PC-3 (cell line): ENCODE measurements at regions not wholly inside any gene's neighbourhood (a gene's known extent, or its start where the extent isn't known, plus 50 kb on each side); places are given as distances from the start of the nearest gene placed in this dataset.

Experiments used
- ATAC-seq: fragments of 200-7000 bp; cut with Tn5 transposase; 2 replicates; pipeline ENCODE4 v1.9.1; 2020; ENCODE audit warnings: mild to moderate bottlenecking, moderate library complexity
- BruUV-seq: library from RNA; stranded (reverse); fragments of 400-500 nt; replicated peaks from 2 replicates; lab custom pipeline; 2021; lab: Mats Ljungman, UMichigan
- CTCF ChIA-PET: fragments of 300-600 bp; sonication (Branson Sonifier 250); formaldehyde crosslinking; loops from one replicate; lab custom pipeline; 2022; ENCODE audit warnings: antibody characterized with exemption; lab: Charles Lee
- POLR2A ChIA-PET: fragments of 300-600 bp; sonication (Branson Sonifier 250); formaldehyde crosslinking; loops from one replicate; lab custom pipeline; 2022; ENCODE audit warnings: antibody characterized with exemption; ENCODE audit not compliant: unreplicated experiment; lab: Charles Lee
- DNase-seq: peaks from one replicate; pipeline ENCODE4 v3.0.0-alpha.2; 2015
- H2AFZ ChIP-seq: fragments of 300-600 bp; sonication (generic); 2 replicates; pipeline ENCODE4 v1.6.0; 2016; ENCODE audit warnings: antibody characterized with exemption, low read length
- H3F3A ChIP-seq: fragments of 300-600 bp; sonication (generic); one replicate; pipeline ENCODE4 v1.6.0; 2017; ENCODE audit warnings: antibody characterized with exemption, low read length, control low read depth, mild to moderate bottlenecking; ENCODE audit not compliant: unreplicated experiment
- H3K27ac ChIP-seq: fragments of 300-600 bp; sonication (generic); 2 replicates; pipeline ENCODE4 v1.5.1; 2016; ENCODE audit warnings: mild to moderate bottlenecking, low read length
- H3K27me3 ChIP-seq: fragments of 300-600 bp; sonication (generic); 2 replicates; pipeline ENCODE4 v1.6.1; 2016; ENCODE audit warnings: low read length, mixed read lengths
- H3K36me3 ChIP-seq: fragments of 300-600 bp; sonication (generic); 2 replicates; pipeline ENCODE4 v1.6.1; 2016; ENCODE audit warnings: low read depth, mixed run types, low read length, mixed read lengths
- H3K4me1 ChIP-seq: fragments of 300-600 bp; sonication (generic); 2 replicates; pipeline ENCODE4 v1.5.1; 2016; ENCODE audit warnings: low read length; ENCODE audit not compliant: insufficient read depth
- H3K4me2 ChIP-seq: fragments of 300-600 bp; sonication (generic); 2 replicates; pipeline ENCODE4 v1.6.0; 2016; ENCODE audit warnings: low read length
- H3K4me3 ChIP-seq: fragments of 300-600 bp; sonication (generic); 2 replicates; pipeline ENCODE4 v1.5.1; 2016; ENCODE audit warnings: mild to moderate bottlenecking, low read length, mixed read lengths
- H3K79me2 ChIP-seq: fragments of 300-600 bp; sonication (generic); 2 replicates; pipeline ENCODE4 v1.6.1; 2017; ENCODE audit warnings: low read length, mixed read lengths
- H3K9ac ChIP-seq: fragments of 300-600 bp; sonication (generic); 2 replicates; pipeline ENCODE4 v1.6.0; 2016; ENCODE audit warnings: mild to moderate bottlenecking, low read length
- H3K9me2 ChIP-seq: fragments of 300-600 bp; sonication (generic); replicated peaks from 2 replicates; pipeline ENCODE4 v1.6.1; 2016; ENCODE audit warnings: mixed run types, low read length, mixed read lengths
- H3K9me3 ChIP-seq: fragments of 300-600 bp; sonication (generic); 2 replicates; pipeline ENCODE4 v1.6.1; 2016; ENCODE audit warnings: low read length, mixed read lengths
- H4K20me1 ChIP-seq: fragments of 300-600 bp; sonication (generic); 2 replicates; pipeline ENCODE4 v1.6.1; 2016; ENCODE audit warnings: low read length, mixed read lengths
- EZH2 ChIP-seq: fragments of 300-600 bp; sonication (generic); IDR thresholded peaks from one replicate; pipeline ENCODE4 v1.6.1; 2017; ENCODE audit warnings: antibody characterized with exemption, mild to moderate bottlenecking, low read length; ENCODE audit not compliant: unreplicated experiment
- EZH2phosphoT487 ChIP-seq: fragments of 300-600 bp; sonication (generic); IDR thresholded peaks from 2 replicates; pipeline ENCODE4 v1.6.1; 2018; ENCODE audit warnings: mild to moderate bottlenecking, antibody characterized with exemption, low read length, borderline replicate concordance
- intact Hi-C: fragments of 100-400 bp; cut with micrococcal nuclease; formaldehyde crosslinking; loops from 2 replicates; pipeline ENCODE4 v1.9.0; 2023
- TF ChIP-seq, protein P1 (sequence below): fragments of 300-600 bp; sonication (generic); conservative IDR thresholded peaks from 2 replicates; pipeline ENCODE4 v1.5.1; 2017; ENCODE audit warnings: antibody characterized with exemption, low read depth, mild to moderate bottlenecking, low read length

DNA sequence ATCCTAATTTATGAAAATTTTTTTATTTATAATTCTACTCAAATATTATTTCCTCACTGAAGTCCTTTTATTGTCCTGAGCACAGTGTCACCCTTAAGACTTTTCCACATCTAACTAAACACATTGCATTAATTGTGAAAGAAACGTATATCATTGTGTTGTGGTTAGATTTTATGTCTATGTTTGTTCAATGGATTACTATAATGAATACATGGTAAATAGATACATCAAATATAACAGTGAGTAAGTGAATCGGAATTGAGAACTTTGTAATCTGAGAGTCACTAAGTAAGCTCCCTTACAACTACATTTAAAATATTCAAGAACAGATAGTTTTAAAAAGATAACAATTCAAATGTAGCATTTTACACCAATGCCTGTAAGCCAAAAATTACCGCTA, 417.6 kb upstream of the PCDH20 start:
- ATAC-seq, result peak; percentile 97
- DNase-seq, result peak; percentile 49
- Histone ChIP-seq H3K4me2 (no peak overlapping the region), H3K9ac (no peak overlapping the region), H3K9me3 (no peaks in the 10 kb centered on the region), H3K79me2 (no peaks in the 10 kb centered on the region), H3K27ac (no peak overlapping the region), H3K4me3 (no peak overlapping the region), H3K27me3 (no peaks in the 10 kb centered on the region), H3F3A (no peaks in the 10 kb centered on the region), H3K4me1 (no peaks in the 10 kb centered on the region), H2AFZ (no peak overlapping the region), H3K9me2 (no peaks in the 10 kb centered on the region), H4K20me1 (no peaks in the 10 kb centered on the region), H3K36me3 (no peaks in the 10 kb centered on the region)
- BruUV-seq, result no TSS peak
- POLR2A ChIA-PET, result no interaction called here
- intact Hi-C loops, result loop anchor here (10.0 kb wide), 1 partner anchor 122 kb away; no protein-coding TSS in a partner anchor
- CTCF ChIA-PET, result no interaction called here
- no peak for TF ChIP-seq EZH2
- TF ChIP-seq, protein P1, sequence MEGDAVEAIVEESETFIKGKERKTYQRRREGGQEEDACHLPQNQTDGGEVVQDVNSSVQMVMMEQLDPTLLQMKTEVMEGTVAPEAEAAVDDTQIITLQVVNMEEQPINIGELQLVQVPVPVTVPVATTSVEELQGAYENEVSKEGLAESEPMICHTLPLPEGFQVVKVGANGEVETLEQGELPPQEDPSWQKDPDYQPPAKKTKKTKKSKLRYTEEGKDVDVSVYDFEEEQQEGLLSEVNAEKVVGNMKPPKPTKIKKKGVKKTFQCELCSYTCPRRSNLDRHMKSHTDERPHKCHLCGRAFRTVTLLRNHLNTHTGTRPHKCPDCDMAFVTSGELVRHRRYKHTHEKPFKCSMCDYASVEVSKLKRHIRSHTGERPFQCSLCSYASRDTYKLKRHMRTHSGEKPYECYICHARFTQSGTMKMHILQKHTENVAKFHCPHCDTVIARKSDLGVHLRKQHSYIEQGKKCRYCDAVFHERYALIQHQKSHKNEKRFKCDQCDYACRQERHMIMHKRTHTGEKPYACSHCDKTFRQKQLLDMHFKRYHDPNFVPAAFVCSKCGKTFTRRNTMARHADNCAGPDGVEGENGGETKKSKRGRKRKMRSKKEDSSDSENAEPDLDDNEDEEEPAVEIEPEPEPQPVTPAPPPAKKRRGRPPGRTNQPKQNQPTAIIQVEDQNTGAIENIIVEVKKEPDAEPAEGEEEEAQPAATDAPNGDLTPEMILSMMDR, result no peak

DNA sequence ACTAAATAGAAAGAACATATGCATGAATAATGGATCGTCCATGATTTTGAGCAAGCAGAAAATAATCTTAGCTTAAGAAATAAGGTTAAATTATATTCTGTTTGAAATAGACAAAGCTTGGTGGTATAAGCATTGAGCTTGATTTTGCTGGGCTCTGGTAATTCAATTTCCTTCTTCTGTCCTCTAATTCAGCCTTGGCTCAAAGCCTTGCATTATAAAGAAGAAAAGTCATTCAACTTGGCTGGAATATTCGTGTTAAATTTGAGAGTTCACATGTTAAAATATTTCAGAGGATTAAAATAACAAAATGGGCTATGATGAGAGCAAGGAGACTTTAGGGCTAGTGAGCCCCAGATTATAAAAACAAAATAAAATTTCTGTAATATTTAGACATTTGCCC, 415.4 kb upstream of the PCDH20 start:
- BruUV-seq, result no TSS peak
- intact Hi-C loops, result loop anchor here (10.0 kb wide), 1 partner anchor 124 kb away; no protein-coding TSS in a partner anchor
- no peak overlapping the region for H3K4me2 ChIP-seq

DNA sequence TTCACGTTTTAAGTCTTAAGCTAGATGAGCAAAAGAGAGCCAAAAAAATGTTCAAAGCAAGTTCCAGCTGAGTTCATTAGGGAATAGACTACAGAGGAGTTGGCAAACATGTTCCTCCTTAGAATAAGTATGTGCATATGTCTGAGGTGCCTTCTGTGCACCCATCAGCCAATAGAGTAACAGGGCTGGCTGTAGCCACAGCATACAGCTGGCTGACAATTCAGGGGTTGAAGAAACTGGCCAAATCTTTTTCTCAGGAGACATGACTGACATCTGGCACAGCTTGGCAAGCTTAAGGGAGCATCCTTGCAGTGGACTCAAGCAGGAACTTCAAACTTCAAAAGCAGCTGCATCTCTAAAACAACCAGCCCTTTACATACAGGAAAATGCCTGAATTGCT, 414.8 kb upstream of the PCDH20 start:
- Histone ChIP-seq H3K79me2 (no peaks in the 10 kb centered on the region), H3K27ac (no peak overlapping the region), H3K4me2 (no peak overlapping the region), H4K20me1 (no peaks in the 10 kb centered on the region), H3K4me3 (no peak overlapping the region), H3F3A (no peaks in the 10 kb centered on the region), H2AFZ (no peak overlapping the region), H3K9ac (no peak overlapping the region), H3K4me1 (no peaks in the 10 kb centered on the region), H3K36me3 (no peaks in the 10 kb centered on the region), H3K9me3 (no peaks in the 10 kb centered on the region), H3K27me3 (no peaks in the 10 kb centered on the region), H3K9me2 (no peaks in the 10 kb centered on the region)
- intact Hi-C loops, result loop anchor here (10.0 kb wide), 1 partner anchor 124 kb away; no protein-coding TSS in a partner anchor
- no TSS peak for BruUV-seq
- DNase-seq, result no peak
- TF ChIP-seq EZH2phosphoT487 (no peak), EZH2 (no peak)
- TF ChIP-seq, protein P1, result no peak
- CTCF ChIA-PET, result no interaction called here
- no peak for ATAC-seq
- POLR2A ChIA-PET, result no interaction called here

More for the DNA sequence above, 415.4 kb upstream of the PCDH20 start:
- H2AFZ ChIP-seq, result no peak overlapping the region
- no peak for DNase-seq
- no peaks in the 10 kb centered on the region for H3K4me1 ChIP-seq
- H3K79me2 ChIP-seq, result no peaks in the 10 kb centered on the region
- no peaks in the 10 kb centered on the region for H3F3A ChIP-seq
- H3K27me3 ChIP-seq, result no peaks in the 10 kb centered on the region
- H3K9ac ChIP-seq, result no peak overlapping the region
- no peaks in the 10 kb centered on the region for H3K9me3 ChIP-seq
- TF ChIP-seq, protein P1, result no peak
- TF ChIP-seq EZH2 (no peak), EZH2phosphoT487 (no peak)
- H3K36me3 ChIP-seq, result no peaks in the 10 kb centered on the region
- H4K20me1 ChIP-seq, result no peaks in the 10 kb centered on the region
- H3K27ac ChIP-seq, result no peak overlapping the region
- H3K9me2 ChIP-seq, result no peaks in the 10 kb centered on the region
- no peak for ATAC-seq
- ChIA-PET POLR2A (no interaction called here), CTCF (no interaction called here)
- H3K4me3 ChIP-seq, result no peak overlapping the region
